Tibial nerve (tissue), 4 donors: ENCODE measurements at regions not wholly inside any gene's neighbourhood (a gene's known extent, or its start where the extent isn't known, plus 50 kb on each side); places are given as distances from the start of the nearest gene placed in this dataset.

ENCODE experiments used
- EP300 ChIP-seq, 2 donors: sonication (generic); formaldehyde crosslinking; IDR thresholded peaks; one replicate each; pipeline ENCODE4 v1.6.1; 2017; ENCODE audit warnings: antibody characterized with exemption in 2 of 2, mild to moderate bottlenecking in 1 of 2
- TF ChIP-seq, protein P1 (sequence below), 5 experiments: fragments of 200-600 bp in 3 of 5; fragments of 450-650 bp in 2 of 5; sonication (generic) in 3 of 5; IDR thresholded peaks; one replicate each; pipeline ENCODE4 v1.5.1; 2016 to 2019; ENCODE audit warnings: antibody characterized with exemption in 5 of 5, mild to moderate bottlenecking in 3 of 5, moderate library complexity in 2 of 5

- TF ChIP-seq, protein P1, sequence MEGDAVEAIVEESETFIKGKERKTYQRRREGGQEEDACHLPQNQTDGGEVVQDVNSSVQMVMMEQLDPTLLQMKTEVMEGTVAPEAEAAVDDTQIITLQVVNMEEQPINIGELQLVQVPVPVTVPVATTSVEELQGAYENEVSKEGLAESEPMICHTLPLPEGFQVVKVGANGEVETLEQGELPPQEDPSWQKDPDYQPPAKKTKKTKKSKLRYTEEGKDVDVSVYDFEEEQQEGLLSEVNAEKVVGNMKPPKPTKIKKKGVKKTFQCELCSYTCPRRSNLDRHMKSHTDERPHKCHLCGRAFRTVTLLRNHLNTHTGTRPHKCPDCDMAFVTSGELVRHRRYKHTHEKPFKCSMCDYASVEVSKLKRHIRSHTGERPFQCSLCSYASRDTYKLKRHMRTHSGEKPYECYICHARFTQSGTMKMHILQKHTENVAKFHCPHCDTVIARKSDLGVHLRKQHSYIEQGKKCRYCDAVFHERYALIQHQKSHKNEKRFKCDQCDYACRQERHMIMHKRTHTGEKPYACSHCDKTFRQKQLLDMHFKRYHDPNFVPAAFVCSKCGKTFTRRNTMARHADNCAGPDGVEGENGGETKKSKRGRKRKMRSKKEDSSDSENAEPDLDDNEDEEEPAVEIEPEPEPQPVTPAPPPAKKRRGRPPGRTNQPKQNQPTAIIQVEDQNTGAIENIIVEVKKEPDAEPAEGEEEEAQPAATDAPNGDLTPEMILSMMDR (IDR thresholded peaks at IDR 0.05) = no peak
- TF ChIP-seq EP300 (IDR thresholded peaks at IDR 0.05) = no peak
Observed at GRCh38 chr10:53111529-53111928, 338.9 kb upstream of the MBL2 start.
